GM23248 (cell line): ENCODE measurements at regions not wholly inside any gene's neighbourhood (a gene's known extent, or its start where the extent isn't known, plus 50 kb on each side); places are given as distances from the start of the nearest gene placed in this dataset.

Source experiments
- DNase-seq: peaks from one replicate; pipeline ENCODE4 v3.0.0-alpha.2; 2015
- H2AFZ ChIP-seq: fragments of 200-600 bp; sonication (generic); 2 replicates; pipeline ENCODE4 v1.6.1; 2016; ENCODE audit warnings: antibody characterized with exemption
- H3F3A ChIP-seq: fragments of 200-600 bp; sonication (generic); 2 replicates; pipeline ENCODE4 v1.6.1; 2016; ENCODE audit warnings: mild to moderate bottlenecking, antibody characterized with exemption, mixed run types; ENCODE audit not compliant: insufficient read depth
- H3K27ac ChIP-seq: fragments of 200-600 bp; sonication (generic); 2 replicates; pipeline ENCODE4 v1.5.1; 2016; ENCODE audit warnings: mild to moderate bottlenecking
- H3K27me3 ChIP-seq: fragments of 200-600 bp; sonication (generic); replicated peaks from 2 replicates; pipeline ENCODE4 v1.6.1; 2016; ENCODE audit warnings: mild to moderate bottlenecking; ENCODE audit not compliant: insufficient read depth
- H3K36me3 ChIP-seq: fragments of 200-600 bp; sonication (generic); 2 replicates; pipeline ENCODE4 v1.6.1; 2016; ENCODE audit warnings: low read depth, mild to moderate bottlenecking
- H3K4me1 ChIP-seq: fragments of 200-600 bp; sonication (generic); 2 replicates; pipeline ENCODE4 v1.6.1; 2016; ENCODE audit warnings: mild to moderate bottlenecking; ENCODE audit not compliant: insufficient read depth
- H3K4me2 ChIP-seq: fragments of 200-600 bp; sonication (generic); one replicate; pipeline ENCODE4 v1.6.1; 2016; ENCODE audit warnings: mild to moderate bottlenecking; ENCODE audit not compliant: unreplicated experiment
- H3K4me3 ChIP-seq: fragments of 200-600 bp; sonication (generic); 2 replicates; pipeline ENCODE4 v1.5.1; 2016; ENCODE audit warnings: mild to moderate bottlenecking
- H3K79me2 ChIP-seq: fragments of 200-600 bp; sonication (generic); 2 replicates; pipeline ENCODE4 v1.6.1; 2016; ENCODE audit warnings: mild to moderate bottlenecking; ENCODE audit not compliant: insufficient read depth
- H3K9ac ChIP-seq: fragments of 200-600 bp; sonication (generic); 2 replicates; pipeline ENCODE4 v1.6.1; 2016; ENCODE audit warnings: mild to moderate bottlenecking
- H3K9me2 ChIP-seq: fragments of 200-600 bp; sonication (generic); 2 replicates; pipeline ENCODE4 v1.6.1; 2016; ENCODE audit warnings: mixed run types, mild to moderate bottlenecking, moderate library complexity; ENCODE audit not compliant: insufficient read depth
- H3K9me3 ChIP-seq: fragments of 200-600 bp; sonication (generic); one replicate; pipeline ENCODE4 v1.6.1; 2017; ENCODE audit warnings: low read depth
- H4K20me1 ChIP-seq: fragments of 200-600 bp; sonication (generic); 2 replicates; pipeline ENCODE4 v1.6.0; 2016; ENCODE audit not compliant: insufficient read depth
- EZH2 ChIP-seq: fragments of 200-600 bp; sonication (generic); IDR thresholded peaks from 2 replicates; pipeline ENCODE4 v1.6.1; 2018; ENCODE audit warnings: antibody characterized with exemption, mild to moderate bottlenecking; ENCODE audit not compliant: insufficient read depth, poor library complexity, severe bottlenecking
- EZH2phosphoT487 ChIP-seq: fragments of 200-600 bp; sonication (generic); IDR thresholded peaks from 2 replicates; pipeline ENCODE4 v1.6.1; 2018; ENCODE audit warnings: antibody characterized with exemption, moderate library complexity, mild to moderate bottlenecking, low read depth; ENCODE audit not compliant: insufficient read depth
- WGBS, 2 experiments: methylation state at CpG; one replicate each; pipeline ENCODE4 v1.1.6; 2015 to 2017; ENCODE audit warnings: low lambda C conversion rate in 2 of 2, low coverage in 1 of 2; ENCODE audit errors: missing lambda C conversion rate in 2 of 2; 5-methylcytosine and 5-hydroxymethylcytosine counted together
- in situ Hi-C: fragments of 300-500 bp; cut with MboI; formaldehyde crosslinking; loops from 2 replicates; pipeline ENCODE4 v1.15.0; 2020

DNA sequence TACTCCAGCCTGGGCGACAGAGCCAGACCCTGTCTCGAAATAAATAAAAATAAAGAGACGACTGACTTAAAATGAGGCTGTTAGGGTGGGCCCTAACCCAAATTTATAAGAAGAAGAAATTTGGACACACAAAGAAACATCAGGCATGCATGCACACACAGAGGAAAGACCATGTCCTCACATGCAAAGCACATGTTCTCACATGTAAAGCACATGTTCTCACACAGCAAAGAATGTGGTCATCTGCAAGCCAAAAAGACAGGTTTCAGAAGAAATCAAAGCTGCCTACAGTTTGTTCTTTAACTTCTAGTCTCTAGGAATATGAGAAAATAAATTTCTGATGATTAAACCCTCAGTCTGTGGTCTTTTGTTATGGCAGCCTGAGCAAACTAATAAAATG lies 132.3 kb upstream of the CRIM1 start:
- 20 to 38% methylated on average over 3 of the region's 3 CpGs for WGBS, 2 experiments
- no peak overlapping the region for H3K27ac ChIP-seq
- H3K4me2 ChIP-seq: no peak overlapping the region
- no peak overlapping the region for H2AFZ ChIP-seq
- H3K27me3 ChIP-seq: no peaks in the 10 kb centered on the region
- peaks cover 3% of the 10 kb centered on the region for H3K9me3 ChIP-seq
- no peaks in the 10 kb centered on the region for H3F3A ChIP-seq
- in situ Hi-C loops: no loop called here
- no peaks in the 10 kb centered on the region for H3K36me3 ChIP-seq
- H3K4me3 ChIP-seq: no peak overlapping the region
- H4K20me1 ChIP-seq: no peaks in the 10 kb centered on the region
- no peaks in the 10 kb centered on the region for H3K4me1 ChIP-seq
- DNase-seq: no peak
- H3K9me2 ChIP-seq: no peaks in the 10 kb centered on the region
- TF ChIP-seq EZH2: no peak
- TF ChIP-seq EZH2phosphoT487: no peak
- H3K79me2 ChIP-seq: no peaks in the 10 kb centered on the region
- no peak overlapping the region for H3K9ac ChIP-seq

DNA sequence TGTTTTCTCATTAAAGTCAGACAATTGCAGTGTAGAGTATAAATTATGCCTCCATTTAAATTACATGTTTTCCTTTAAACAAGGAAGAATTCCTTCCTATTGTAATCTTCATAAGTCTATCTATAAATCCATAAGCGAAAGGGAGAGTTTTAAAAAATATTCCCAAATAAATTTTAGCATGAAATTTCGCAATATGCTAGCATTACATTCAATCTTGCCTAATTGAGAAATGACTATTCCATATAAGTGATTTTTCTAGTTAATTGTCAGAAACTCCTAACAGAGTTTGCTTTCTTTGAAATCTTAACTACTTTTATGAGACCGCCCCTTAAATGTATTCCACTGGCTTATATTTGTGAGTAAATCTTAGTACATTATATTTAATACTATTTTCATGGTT lies 133.1 kb upstream of the CRIM1 start:
- Histone ChIP-seq H3F3A (no peaks in the 10 kb centered on the region), H3K4me2 (no peak overlapping the region), H3K36me3 (no peaks in the 10 kb centered on the region), H4K20me1 (no peaks in the 10 kb centered on the region), H3K4me1 (no peaks in the 10 kb centered on the region), H3K4me3 (no peak overlapping the region), H3K9ac (no peak overlapping the region), H2AFZ (no peak overlapping the region), H3K9me3 (peaks cover 3% of the 10 kb centered on the region), H3K9me2 (no peaks in the 10 kb centered on the region), H3K27me3 (no peaks in the 10 kb centered on the region), H3K27ac (no peak overlapping the region), H3K79me2 (no peaks in the 10 kb centered on the region)
- TF ChIP-seq EZH2phosphoT487 (no peak), EZH2 (no peak)
- DNase-seq: no peak
- in situ Hi-C loops: no loop called here
- WGBS, 2 experiments: 11 to 19% methylated on average over 3 of the region's 3 CpGs

GRCh38 chr2:36214691-36215090 lies 140.9 kb upstream of the CRIM1 start:
- no peaks in the 10 kb centered on the region for H3K79me2 ChIP-seq
- no peak overlapping the region for H3K4me3 ChIP-seq
- TF ChIP-seq EZH2 (no peak), EZH2phosphoT487 (no peak)
- no peak overlapping the region for H2AFZ ChIP-seq
- H3K9me2 ChIP-seq: no peaks in the 10 kb centered on the region
- H3K27ac ChIP-seq: no peak overlapping the region
- H3K4me1 ChIP-seq: no peaks in the 10 kb centered on the region
- H3F3A ChIP-seq: no peaks in the 10 kb centered on the region
- no peak overlapping the region for H3K9ac ChIP-seq
- H3K27me3 ChIP-seq: no peaks in the 10 kb centered on the region
- WGBS, 2 experiments: 6 to 9% methylated on average over 2 of the region's 2 CpGs
- no peaks in the 10 kb centered on the region for H4K20me1 ChIP-seq
- H3K4me2 ChIP-seq: no peak overlapping the region
- DNase-seq: no peak
- no peaks in the 10 kb centered on the region for H3K9me3 ChIP-seq
- in situ Hi-C loops: no loop called here
- no peaks in the 10 kb centered on the region for H3K36me3 ChIP-seq

- Histone ChIP-seq H3K9me2 (no peaks in the 10 kb centered on the region), H3F3A (no peaks in the 10 kb centered on the region), H3K4me2 (no peak overlapping the region), H2AFZ (no peak overlapping the region), H3K9ac (no peak overlapping the region), H3K27me3 (no peaks in the 10 kb centered on the region), H3K79me2 (no peaks in the 10 kb centered on the region), H3K9me3 (no peaks in the 10 kb centered on the region), H3K27ac (no peak overlapping the region), H3K4me3 (no peak overlapping the region), H3K4me1 (no peaks in the 10 kb centered on the region), H4K20me1 (no peaks in the 10 kb centered on the region), H3K36me3 (no peaks in the 10 kb centered on the region)
- TF ChIP-seq EZH2phosphoT487 (no peak), EZH2 (no peak)
- no peak for DNase-seq
- in situ Hi-C loops: no loop called here
- 52 to 53% methylated on average over 5 of the region's 5 CpGs for WGBS, 2 experiments
Measured at GRCh38 chr2:36203366-36203765, 152.2 kb upstream of the CRIM1 start.

DNA sequence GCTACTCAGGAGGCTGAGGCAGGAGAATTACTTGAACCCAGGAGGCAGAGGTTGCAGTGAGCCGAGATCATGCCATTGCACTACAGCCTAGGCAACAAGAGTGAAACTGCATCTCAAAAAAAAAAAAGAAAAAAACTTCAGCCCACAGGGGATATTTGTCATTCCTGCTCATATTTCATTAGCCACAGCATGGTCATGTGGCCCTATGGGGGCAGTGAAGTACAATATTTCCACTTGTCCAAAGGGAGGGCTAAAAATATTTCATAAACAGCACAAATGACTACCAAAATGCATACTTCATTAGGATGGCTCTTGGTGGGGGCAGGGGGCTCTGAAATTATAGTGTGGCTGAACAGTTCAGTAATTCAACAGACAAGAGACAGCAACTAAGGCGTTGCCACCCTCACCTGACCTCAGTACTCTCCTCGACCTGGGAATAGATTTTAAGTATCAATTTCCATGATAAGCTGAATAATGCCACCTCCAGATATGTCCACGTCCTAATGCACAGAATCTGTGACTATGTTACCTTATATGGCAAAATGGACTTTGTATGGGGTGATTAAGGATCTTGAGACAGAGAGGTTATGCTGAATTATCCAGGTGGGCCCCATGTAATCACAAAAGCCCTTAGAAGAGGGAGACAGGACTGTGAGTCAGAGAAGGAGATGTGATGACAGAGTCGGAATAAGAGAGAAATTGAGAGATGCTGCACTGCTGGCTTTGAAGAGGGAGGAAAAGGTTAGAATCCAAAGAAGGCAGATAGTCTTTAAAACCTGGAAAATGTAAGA lies 158.2 kb upstream of the CRIM1 start:
- Histone ChIP-seq H3K9me3 (no peaks in the 10 kb centered on the region), H3K79me2 (no peaks in the 10 kb centered on the region), H3K9ac (no peak overlapping the region), H3K9me2 (no peaks in the 10 kb centered on the region), H4K20me1 (no peaks in the 10 kb centered on the region), H3K27me3 (no peaks in the 10 kb centered on the region), H3K4me3 (no peak overlapping the region), H3K4me1 (no peaks in the 10 kb centered on the region), H3K27ac (no peak overlapping the region), H2AFZ (no peak overlapping the region), H3K4me2 (no peak overlapping the region), H3F3A (no peaks in the 10 kb centered on the region), H3K36me3 (no peaks in the 10 kb centered on the region)
- TF ChIP-seq EZH2phosphoT487: no peak
- TF ChIP-seq EZH2: no peak
- in situ Hi-C loops: no loop called here
- DNase-seq: no peak
- 32 to 37% methylated on average over 5 of the region's 5 CpGs for WGBS, 2 experiments
